ENCODE measurements at regions not wholly inside any gene's neighbourhood (a gene's known extent, or its start where the extent isn't known, plus 50 kb on each side); places are given as distances from the start of the nearest gene placed in this dataset.

DNA sequence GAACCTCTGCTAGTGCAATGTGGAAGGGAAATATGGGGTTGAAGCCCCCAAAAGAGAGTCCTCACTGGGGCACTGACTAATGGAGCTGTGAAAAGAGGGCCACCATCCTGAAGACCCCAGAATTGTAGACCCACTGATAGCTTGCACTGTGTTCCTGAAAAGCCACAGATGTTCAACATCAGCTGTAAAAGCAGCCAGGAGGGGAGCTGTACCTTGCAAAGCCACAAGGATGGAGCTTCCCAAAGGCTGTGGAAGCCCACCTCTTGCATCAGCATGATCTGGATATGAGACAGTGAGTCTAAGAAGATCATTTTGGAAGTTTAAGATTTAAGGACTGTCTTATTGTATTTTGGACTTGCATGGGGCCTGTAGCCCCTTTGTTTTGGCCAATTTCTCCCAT lies 125.8 kb upstream of the TGFBR2 start:
- Histone ChIP-seq H2AK5ac (ENCODE audit: low read depth, low read length) (no peak overlapping the region), H3K9me1 (ENCODE audit: insufficient read depth, low read length) (peaks cover 3% of the 10 kb centered on the region; the same call in 1 of the 2 replicates), H4K8ac (ENCODE audit: low read depth in 2 of 2, low read length in 2 of 2) (no peak overlapping the region), H3K27me3 (ENCODE audit: control insufficient read depth, insufficient read depth, low read length) (no peaks in the 10 kb centered on the region), H2AK9ac (replicated peaks; ENCODE audit: low read depth, low read length, poor library complexity) (no peak overlapping the region), H3K9ac (ENCODE audit: low read depth, low read length) (no peak overlapping the region), H3K56ac (ENCODE audit: extremely low read depth, insufficient read depth, low read length) (no peak overlapping the region), H3K79me1 (ENCODE audit: low read depth in 1 of 2, low read length in 2 of 2) (no peaks in the 10 kb centered on the region), H2BK15ac (ENCODE audit: low read depth, low read length) (no peak overlapping the region), H2AFZ (replicated peaks; ENCODE audit: low read length, poor library complexity) (no peak overlapping the region), H4K5ac (ENCODE audit: low read depth, low read length) (no peak overlapping the region), H4K20me1 (ENCODE audit: insufficient read depth, low read length) (no peaks in the 10 kb centered on the region), H3K4me1 (ENCODE audit: control insufficient read depth, insufficient read depth, low read length) (no peaks in the 10 kb centered on the region), H2BK20ac (ENCODE audit: low read depth, low read length) (no peak overlapping the region), H3K4me3 (ENCODE audit: insufficient read depth, low read depth, low read length) (no peak overlapping the region), H3K36me3 (ENCODE audit: control insufficient read depth, insufficient read depth, low read length) (no peaks in the 10 kb centered on the region), H3K14ac (replicated peaks; ENCODE audit: low read depth, low read length) (no peak overlapping the region), H3K9me3 (ENCODE audit: control insufficient read depth, insufficient read depth, low read length) (no peaks in the 10 kb centered on the region; the same call in 1 of the 2 replicates), H3K4ac (ENCODE audit: low read depth, low read length) (no peak overlapping the region), H3K27ac (ENCODE audit: insufficient read depth, low read length) (no peak overlapping the region), H4K91ac (ENCODE audit: insufficient read depth, low read depth, low read length) (no peak overlapping the region), H2BK5ac (ENCODE audit: low read depth, low read length, poor library complexity, severe bottlenecking) (no peak overlapping the region), H3K4me2 (ENCODE audit: low read depth, low read length) (no peak overlapping the region), H2BK120ac (ENCODE audit: low read depth, low read length) (no peak overlapping the region), H3K23ac (ENCODE audit: low read depth, low read length) (no peak overlapping the region), H3K18ac (ENCODE audit: low read depth, low read length) (no peak overlapping the region)
- in situ Hi-C loops (cut with MboI; ENCODE audit: low sequenced_read_pairs): no loop called here
- TF ChIP-seq SMC3 (IDR thresholded peaks at IDR 0.05; ENCODE audit: low read depth, low read length): no peak
- TF ChIP-seq MAZ (IDR thresholded peaks at IDR 0.05; ENCODE audit: borderline replicate concordance, low read depth, low read length): no peak
- TF ChIP-seq MXI1 (IDR thresholded peaks at IDR 0.05; ENCODE audit: borderline replicate concordance, low read depth, low read length): no peak
- no peak for TF ChIP-seq CHD1 (IDR thresholded peaks at IDR 0.05; ENCODE audit: low read depth, low read length)
- no peak for TF ChIP-seq RFX5 (IDR thresholded peaks at IDR 0.05; ENCODE audit: low read depth, low read length)
- TF ChIP-seq RCOR1 (IDR thresholded peaks at IDR 0.05; ENCODE audit: insufficient replicate concordance, low read length): no peak
- TF ChIP-seq CEBPB (IDR thresholded peaks at IDR 0.05; ENCODE audit: low read depth, low read length): no peak
- TF ChIP-seq POLR2A (IDR thresholded peaks at IDR 0.05; ENCODE audit: low read depth, low read length): no peak
- TF ChIP-seq FOS (IDR thresholded peaks at IDR 0.05; ENCODE audit: low read depth, low read length): no peak
- TF ChIP-seq, protein P1, sequence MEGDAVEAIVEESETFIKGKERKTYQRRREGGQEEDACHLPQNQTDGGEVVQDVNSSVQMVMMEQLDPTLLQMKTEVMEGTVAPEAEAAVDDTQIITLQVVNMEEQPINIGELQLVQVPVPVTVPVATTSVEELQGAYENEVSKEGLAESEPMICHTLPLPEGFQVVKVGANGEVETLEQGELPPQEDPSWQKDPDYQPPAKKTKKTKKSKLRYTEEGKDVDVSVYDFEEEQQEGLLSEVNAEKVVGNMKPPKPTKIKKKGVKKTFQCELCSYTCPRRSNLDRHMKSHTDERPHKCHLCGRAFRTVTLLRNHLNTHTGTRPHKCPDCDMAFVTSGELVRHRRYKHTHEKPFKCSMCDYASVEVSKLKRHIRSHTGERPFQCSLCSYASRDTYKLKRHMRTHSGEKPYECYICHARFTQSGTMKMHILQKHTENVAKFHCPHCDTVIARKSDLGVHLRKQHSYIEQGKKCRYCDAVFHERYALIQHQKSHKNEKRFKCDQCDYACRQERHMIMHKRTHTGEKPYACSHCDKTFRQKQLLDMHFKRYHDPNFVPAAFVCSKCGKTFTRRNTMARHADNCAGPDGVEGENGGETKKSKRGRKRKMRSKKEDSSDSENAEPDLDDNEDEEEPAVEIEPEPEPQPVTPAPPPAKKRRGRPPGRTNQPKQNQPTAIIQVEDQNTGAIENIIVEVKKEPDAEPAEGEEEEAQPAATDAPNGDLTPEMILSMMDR (conservative IDR thresholded peaks at IDR 0.05; ENCODE audit: low read depth, low read length): no peak
- no peak for TF ChIP-seq BHLHE40 (IDR thresholded peaks at IDR 0.05; ENCODE audit: low read depth, low read length)
- TF ChIP-seq, protein P2, sequence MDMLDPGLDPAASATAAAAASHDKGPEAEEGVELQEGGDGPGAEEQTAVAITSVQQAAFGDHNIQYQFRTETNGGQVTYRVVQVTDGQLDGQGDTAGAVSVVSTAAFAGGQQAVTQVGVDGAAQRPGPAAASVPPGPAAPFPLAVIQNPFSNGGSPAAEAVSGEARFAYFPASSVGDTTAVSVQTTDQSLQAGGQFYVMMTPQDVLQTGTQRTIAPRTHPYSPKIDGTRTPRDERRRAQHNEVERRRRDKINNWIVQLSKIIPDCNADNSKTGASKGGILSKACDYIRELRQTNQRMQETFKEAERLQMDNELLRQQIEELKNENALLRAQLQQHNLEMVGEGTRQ (IDR thresholded peaks at IDR 0.05; ENCODE audit: low read depth, low read length): no peak
- no peak for TF ChIP-seq RAD21 (IDR thresholded peaks at IDR 0.05; ENCODE audit: low read length)
- TF ChIP-seq, protein P3, sequence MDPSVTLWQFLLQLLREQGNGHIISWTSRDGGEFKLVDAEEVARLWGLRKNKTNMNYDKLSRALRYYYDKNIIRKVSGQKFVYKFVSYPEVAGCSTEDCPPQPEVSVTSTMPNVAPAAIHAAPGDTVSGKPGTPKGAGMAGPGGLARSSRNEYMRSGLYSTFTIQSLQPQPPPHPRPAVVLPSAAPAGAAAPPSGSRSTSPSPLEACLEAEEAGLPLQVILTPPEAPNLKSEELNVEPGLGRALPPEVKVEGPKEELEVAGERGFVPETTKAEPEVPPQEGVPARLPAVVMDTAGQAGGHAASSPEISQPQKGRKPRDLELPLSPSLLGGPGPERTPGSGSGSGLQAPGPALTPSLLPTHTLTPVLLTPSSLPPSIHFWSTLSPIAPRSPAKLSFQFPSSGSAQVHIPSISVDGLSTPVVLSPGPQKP (IDR thresholded peaks at IDR 0.05; ENCODE audit: borderline replicate concordance, low read depth, low read length): no peak
- no peak for TF ChIP-seq MAFK (IDR thresholded peaks at IDR 0.05; ENCODE audit: low read depth, low read length)
- TF ChIP-seq NFE2L2 (IDR thresholded peaks at IDR 0.05; ENCODE audit: low read depth, low read length): no peak
- dilution Hi-C loops (cut with HindIII; ENCODE audit: low sequenced_read_pairs, unreplicated experiment): no loop called here
- ATAC-seq (ENCODE audit: low read depth) (no peak), DNase-seq (no peak)
- intact Hi-C loops (cut with micrococcal nuclease): no loop called here
- BruUV-seq (replicated peaks): no TSS peak
- POLR2A ChIA-PET (ENCODE audit: unreplicated experiment): no interaction called here
- CTCF ChIA-PET: no interaction called here

All from IMR-90 (cell line).